ENCODE measurements at regions not wholly inside any gene's neighbourhood (a gene's known extent, or its start where the extent isn't known, plus 50 kb on each side); places are given as distances from the start of the nearest gene placed in this dataset.

GRCh38 chr10:121154310-121154709 lies 303.1 kb downstream of the WDR11 start:
- Histone ChIP-seq H3K27ac (ENCODE audit: low read depth, low read length) (no peak overlapping the region), H3K4me3 (replicated peaks in 1 of 2; ENCODE audit: low read depth in 1 of 2, low read length in 2 of 2) (no peak overlapping the region), H2AFZ (ENCODE audit: low read depth, low read length, poor library complexity, severe bottlenecking) (no peak overlapping the region), H3K79me2 (ENCODE audit: insufficient read depth, low read length) (no peaks in the 10 kb centered on the region), H4K20me1 (ENCODE audit: insufficient read depth) (no peaks in the 10 kb centered on the region), H3K9me3 (ENCODE audit: control insufficient read depth in 1 of 2, insufficient read depth in 1 of 2, low read depth in 1 of 2, low read length in 2 of 2) (peaks cover 0 to 4% of the 10 kb centered on the region in 2 experiments; a peak in 1 of 4 replicates), H3K4me1 (ENCODE audit: control insufficient read depth in 1 of 2, insufficient read depth in 2 of 2, low read length in 2 of 2) (peaks cover 13 to 20% of the 10 kb centered on the region in 2 experiments), H3K4me2 (ENCODE audit: low read length) (no peak overlapping the region), H3K9me2 (ENCODE audit: insufficient read depth) (no peaks in the 10 kb centered on the region), H3K36me3 (ENCODE audit: control insufficient read depth in 1 of 2, insufficient read depth in 2 of 2, low read length in 2 of 2) (no peaks in the 10 kb centered on the region), H3K9ac (ENCODE audit: low read length) (no peak overlapping the region), H3K27me3 (ENCODE audit: insufficient read depth, low read length) (no peaks in the 10 kb centered on the region)
- ChIA-PET POLR2A (no interaction called here), CTCF (no interaction called here), RAD21 (ENCODE audit: low non-redundant PET in 1 of 2, low total read pairs in 2 of 2, uncharacterized antibody in 2 of 2, unreplicated experiment in 2 of 2) (no interaction called here)
- ATAC-seq, result no peak
- no TSS peak for BruUV-seq (replicated peaks)
- no peak for DNase-seq (ENCODE audit: low read depth, low spot score)
- intact Hi-C loops (cut with micrococcal nuclease), result no loop called here
- no peak for TF ChIP-seq JUND (IDR thresholded peaks at IDR 0.05)
- no peak for TF ChIP-seq ZBTB33 (IDR thresholded peaks at IDR 0.05; ENCODE audit: extremely low read depth, insufficient replicate concordance, low read length)
- TF ChIP-seq SRF (IDR thresholded peaks at IDR 0.05; ENCODE audit: low read depth), result no peak
- no peak for TF ChIP-seq REST (IDR thresholded peaks at IDR 0.05; ENCODE audit: low read depth)
- no peak for TF ChIP-seq EZH2phosphoT487 (IDR thresholded peaks at IDR 0.05; ENCODE audit: borderline replicate concordance)
- TF ChIP-seq TCF7L2 (IDR thresholded peaks at IDR 0.05; ENCODE audit: borderline replicate concordance, extremely low read depth, insufficient read depth, insufficient read length), result no peak
- no peak for TF ChIP-seq CEBPB (IDR thresholded peaks at IDR 0.05; ENCODE audit: low read depth)
- no peak for TF ChIP-seq FOSL1 (IDR thresholded peaks at IDR 0.05; ENCODE audit: low read depth)
- TF ChIP-seq MAX (IDR thresholded peaks at IDR 0.05), result no peak
- TF ChIP-seq CBX3 (IDR thresholded peaks at IDR 0.05; ENCODE audit: low read depth), result no peak
